OCI-LY1 (cell line): ENCODE measurements at regions not wholly inside any gene's neighbourhood (a gene's known extent, or its start where the extent isn't known, plus 50 kb on each side); places are given as distances from the start of the nearest gene placed in this dataset.

Experiments used
- CTCF ChIP-seq: fragments of 200-600 bp; sonication (generic), shearing (Covaris generic); IDR thresholded peaks from 2 replicates; pipeline ENCODE4 v1.5.1; 2017; ENCODE audit warnings: mild to moderate bottlenecking, antibody characterized with exemption, low read length, moderate library complexity, mixed read lengths
- EZH2 ChIP-seq: fragments of 200-600 bp; sonication (generic), shearing (Covaris generic); IDR thresholded peaks from 2 replicates; pipeline ENCODE4 v1.8.0; 2017; ENCODE audit warnings: borderline replicate concordance, mixed run types, mild to moderate bottlenecking, antibody characterized with exemption, low read length, moderate library complexity, mixed read lengths

- no peak for TF ChIP-seq CTCF
- TF ChIP-seq EZH2, result no peak
Measured at GRCh38 chr2:111632661-111633060, 251.3 kb downstream of the ANAPC1 start.
